GM23338 (cell line): ENCODE measurements at regions not wholly inside any gene's neighbourhood (a gene's known extent, or its start where the extent isn't known, plus 50 kb on each side); places are given as distances from the start of the nearest gene placed in this dataset.

Experiments
- ATAC-seq: fragments of 200-7000 bp; cut with Tn5 transposase; 3 replicates; pipeline ENCODE4 v1.9.1; 2020
- DNase-seq: peaks from one replicate; pipeline ENCODE4 v3.0.0-alpha.2; 2015; ENCODE audit warnings: low spot score
- H2AFZ ChIP-seq: fragments of 200-600 bp; sonication (generic); 2 replicates; pipeline ENCODE4 v1.8.0; 2016; ENCODE audit warnings: antibody characterized with exemption, mild to moderate bottlenecking, moderate library complexity
- H3F3A ChIP-seq: fragments of 200-600 bp; sonication (generic); replicated peaks from 2 replicates; pipeline ENCODE4 v1.8.0; 2017; ENCODE audit warnings: antibody characterized with exemption, mixed run types, low read depth
- H3K27ac ChIP-seq: fragments of 200-600 bp; sonication (generic); 2 replicates; pipeline ENCODE4 v1.6.1; 2016; ENCODE audit warnings: low read depth
- H3K27me3 ChIP-seq: fragments of 200-600 bp; sonication (generic); 2 replicates; pipeline ENCODE4 v1.8.0; 2016; ENCODE audit warnings: mild to moderate bottlenecking, mixed run types, moderate library complexity; ENCODE audit not compliant: insufficient read depth
- H3K36me3 ChIP-seq: fragments of 200-600 bp; sonication (generic); 2 replicates; pipeline ENCODE4 v1.8.0; 2016; ENCODE audit warnings: mild to moderate bottlenecking; ENCODE audit not compliant: insufficient read depth
- H3K4me1 ChIP-seq: fragments of 200-600 bp; sonication (generic); 2 replicates; pipeline ENCODE4 v1.8.0; 2016; ENCODE audit warnings: mild to moderate bottlenecking, moderate library complexity; ENCODE audit not compliant: insufficient read depth
- H3K4me2 ChIP-seq: fragments of 200-600 bp; sonication (generic); 2 replicates; pipeline ENCODE4 v1.7.1; 2017; ENCODE audit warnings: mixed run types
- H3K4me3 ChIP-seq: fragments of 200-600 bp; sonication (generic); 2 replicates; pipeline ENCODE4 v1.6.1; 2016; ENCODE audit warnings: mixed run types
- H3K79me2 ChIP-seq: fragments of 200-600 bp; sonication (generic); replicated peaks from 2 replicates; pipeline ENCODE4 v1.8.0; 2017; ENCODE audit warnings: mild to moderate bottlenecking; ENCODE audit not compliant: insufficient read depth
- H3K9me2 ChIP-seq: fragments of 200-600 bp; sonication (generic); 2 replicates; pipeline ENCODE4 v1.8.0; 2017; ENCODE audit not compliant: insufficient read depth
- H4K20me1 ChIP-seq: fragments of 200-600 bp; sonication (generic); replicated peaks from 2 replicates; pipeline ENCODE4 v1.8.0; 2017; ENCODE audit warnings: mild to moderate bottlenecking; ENCODE audit not compliant: insufficient read depth
- H3K27ac Mint-ChIP-seq: 2 replicates; pipeline ENCODE4 v1.8.0; 2020; ENCODE audit warnings: inconsistent platforms, mild to moderate bottlenecking, moderate library complexity, mixed read lengths
- H3K27me3 Mint-ChIP-seq: 3 replicates; pipeline ENCODE4 v1.8.0; 2022; ENCODE audit warnings: low read depth, mild to moderate bottlenecking, moderate library complexity, mixed read lengths, inconsistent platforms; ENCODE audit not compliant: insufficient read depth, poor library complexity
- H3K36me3 Mint-ChIP-seq: 3 replicates; pipeline ENCODE4 v1.8.0; 2021; ENCODE audit warnings: low read depth, mild to moderate bottlenecking, inconsistent platforms, moderate library complexity, mixed read lengths
- H3K4me1 Mint-ChIP-seq: 3 replicates; pipeline ENCODE4 v1.8.0; 2020; ENCODE audit warnings: mild to moderate bottlenecking, inconsistent platforms, mixed read lengths
- H3K4me3 Mint-ChIP-seq: 3 replicates; pipeline ENCODE4 v1.8.0; 2021; ENCODE audit warnings: moderate library complexity, mild to moderate bottlenecking, inconsistent platforms, mixed read lengths
- H3K9me3 Mint-ChIP-seq: 3 replicates; pipeline ENCODE4 v1.8.0; 2020; ENCODE audit warnings: moderate library complexity, mild to moderate bottlenecking, inconsistent platforms, mixed read lengths
- EZH2 ChIP-seq: fragments of 200-600 bp; sonication (generic); IDR thresholded peaks from one replicate; pipeline ENCODE4 v1.8.0; 2017; ENCODE audit warnings: antibody characterized with exemption, mild to moderate bottlenecking, low read depth; ENCODE audit not compliant: unreplicated experiment
- EZH2phosphoT487 ChIP-seq: fragments of 200-600 bp; sonication (generic); IDR thresholded peaks from one replicate; pipeline ENCODE4 v1.8.1; 2018; ENCODE audit warnings: antibody characterized with exemption; ENCODE audit not compliant: unreplicated experiment
- STAT1 ChIP-seq: IDR thresholded peaks from one replicate; pipeline ENCODE4 v1.6.1; 2016; ENCODE audit warnings: antibody characterized with exemption; ENCODE audit not compliant: unreplicated experiment
- ZNF114 ChIP-seq: fragments of 250-450 bp; sonication (Bioruptor Pico); IDR thresholded peaks from 2 replicates; pipeline ENCODE4 v1.5.0; 2020; ENCODE audit warnings: mild to moderate bottlenecking, moderate library complexity
- TF ChIP-seq, protein P1 (sequence below): fragments of 250-450 bp; sonication (Bioruptor Pico); IDR thresholded peaks from 2 replicates; pipeline ENCODE4 v1.5.0; 2020; ENCODE audit warnings: mild to moderate bottlenecking, moderate library complexity
- TF ChIP-seq, protein P2 (sequence below), 2 experiments: fragments of 200-600 bp in 1 of 2; sonication (generic) in 1 of 2; conservative IDR thresholded peaks; 2 replicates each; pipeline versions ENCODE4 v1.5.1 to v1.6.1; 2016 to 2017; ENCODE audit warnings: antibody characterized with exemption in 2 of 2, low read depth in 2 of 2, mild to moderate bottlenecking in 2 of 2, moderate library complexity in 1 of 2

DNA sequence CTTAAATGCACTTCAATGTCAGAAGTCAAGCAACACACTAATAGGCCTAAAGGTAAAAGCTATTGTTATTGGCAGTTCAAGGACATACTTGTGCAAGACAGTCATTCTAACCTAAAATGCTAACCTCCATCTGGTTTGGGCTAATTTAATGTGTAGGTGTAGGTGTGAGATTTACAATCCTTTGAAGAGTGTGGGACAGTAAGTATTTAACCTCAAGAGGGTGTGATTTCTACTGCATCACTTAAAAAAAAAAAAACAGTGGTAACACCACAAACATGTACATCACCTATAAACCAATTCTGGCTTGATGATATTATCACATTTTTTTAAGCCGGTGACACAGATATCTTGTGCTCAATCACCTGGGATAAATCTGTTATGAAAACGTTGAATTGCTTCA is 127.5 kb upstream of the MEF2C start (continued):
- TF ChIP-seq, protein P1, sequence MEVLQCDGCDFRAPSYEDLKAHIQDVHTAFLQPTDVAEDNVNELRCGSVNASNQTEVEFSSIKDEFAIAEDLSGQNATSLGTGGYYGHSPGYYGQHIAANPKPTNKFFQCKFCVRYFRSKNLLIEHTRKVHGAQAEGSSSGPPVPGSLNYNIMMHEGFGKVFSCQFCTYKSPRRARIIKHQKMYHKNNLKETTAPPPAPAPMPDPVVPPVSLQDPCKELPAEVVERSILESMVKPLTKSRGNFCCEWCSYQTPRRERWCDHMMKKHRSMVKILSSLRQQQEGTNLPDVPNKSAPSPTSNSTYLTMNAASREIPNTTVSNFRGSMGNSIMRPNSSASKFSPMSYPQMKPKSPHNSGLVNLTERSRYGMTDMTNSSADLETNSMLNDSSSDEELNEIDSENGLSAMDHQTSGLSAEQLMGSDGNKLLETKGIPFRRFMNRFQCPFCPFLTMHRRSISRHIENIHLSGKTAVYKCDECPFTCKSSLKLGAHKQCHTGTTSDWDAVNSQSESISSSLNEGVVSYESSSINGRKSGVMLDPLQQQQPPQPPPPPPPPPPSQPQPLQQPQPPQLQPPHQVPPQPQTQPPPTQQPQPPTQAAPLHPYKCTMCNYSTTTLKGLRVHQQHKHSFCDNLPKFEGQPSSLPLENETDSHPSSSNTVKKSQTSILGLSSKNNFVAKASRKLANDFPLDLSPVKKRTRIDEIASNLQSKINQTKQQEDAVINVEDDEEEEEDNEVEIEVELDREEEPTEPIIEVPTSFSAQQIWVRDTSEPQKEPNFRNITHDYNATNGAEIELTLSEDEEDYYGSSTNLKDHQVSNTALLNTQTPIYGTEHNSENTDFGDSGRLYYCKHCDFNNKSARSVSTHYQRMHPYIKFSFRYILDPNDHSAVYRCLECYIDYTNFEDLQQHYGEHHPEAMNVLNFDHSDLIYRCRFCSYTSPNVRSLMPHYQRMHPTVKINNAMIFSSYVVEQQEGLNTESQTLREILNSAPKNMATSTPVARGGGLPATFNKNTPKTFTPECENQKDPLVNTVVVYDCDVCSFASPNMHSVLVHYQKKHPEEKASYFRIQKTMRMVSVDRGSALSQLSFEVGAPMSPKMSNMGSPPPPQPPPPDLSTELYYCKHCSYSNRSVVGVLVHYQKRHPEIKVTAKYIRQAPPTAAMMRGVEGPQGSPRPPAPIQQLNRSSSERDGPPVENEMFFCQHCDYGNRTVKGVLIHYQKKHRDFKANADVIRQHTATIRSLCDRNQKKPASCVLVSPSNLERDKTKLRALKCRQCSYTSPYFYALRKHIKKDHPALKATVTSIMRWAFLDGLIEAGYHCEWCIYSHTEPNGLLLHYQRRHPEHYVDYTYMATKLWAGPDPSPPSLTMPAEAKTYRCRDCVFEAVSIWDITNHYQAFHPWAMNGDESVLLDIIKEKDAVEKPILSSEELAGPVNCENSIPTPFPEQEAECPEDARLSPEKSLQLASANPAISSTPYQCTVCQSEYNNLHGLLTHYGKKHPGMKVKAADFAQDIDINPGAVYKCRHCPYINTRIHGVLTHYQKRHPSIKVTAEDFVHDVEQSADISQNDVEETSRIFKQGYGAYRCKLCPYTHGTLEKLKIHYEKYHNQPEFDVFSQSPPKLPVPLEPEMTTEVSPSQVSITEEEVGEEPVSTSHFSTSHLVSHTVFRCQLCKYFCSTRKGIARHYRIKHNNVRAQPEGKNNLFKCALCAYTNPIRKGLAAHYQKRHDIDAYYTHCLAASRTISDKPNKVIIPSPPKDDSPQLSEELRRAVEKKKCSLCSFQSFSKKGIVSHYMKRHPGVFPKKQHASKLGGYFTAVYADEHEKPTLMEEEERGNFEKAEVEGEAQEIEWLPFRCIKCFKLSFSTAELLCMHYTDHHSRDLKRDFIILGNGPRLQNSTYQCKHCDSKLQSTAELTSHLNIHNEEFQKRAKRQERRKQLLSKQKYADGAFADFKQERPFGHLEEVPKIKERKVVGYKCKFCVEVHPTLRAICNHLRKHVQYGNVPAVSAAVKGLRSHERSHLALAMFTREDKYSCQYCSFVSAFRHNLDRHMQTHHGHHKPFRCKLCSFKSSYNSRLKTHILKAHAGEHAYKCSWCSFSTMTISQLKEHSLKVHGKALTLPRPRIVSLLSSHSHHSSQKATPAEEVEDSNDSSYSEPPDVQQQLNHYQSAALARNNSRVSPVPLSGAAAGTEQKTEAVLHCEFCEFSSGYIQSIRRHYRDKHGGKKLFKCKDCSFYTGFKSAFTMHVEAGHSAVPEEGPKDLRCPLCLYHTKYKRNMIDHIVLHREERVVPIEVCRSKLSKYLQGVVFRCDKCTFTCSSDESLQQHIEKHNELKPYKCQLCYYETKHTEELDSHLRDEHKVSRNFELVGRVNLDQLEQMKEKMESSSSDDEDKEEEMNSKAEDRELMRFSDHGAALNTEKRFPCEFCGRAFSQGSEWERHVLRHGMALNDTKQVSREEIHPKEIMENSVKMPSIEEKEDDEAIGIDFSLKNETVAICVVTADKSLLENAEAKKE = no peak
- no peak for TF ChIP-seq EZH2phosphoT487
- TF ChIP-seq ZNF114 (CRISPR knock-in tag) = no peak
- no peak for TF ChIP-seq STAT1
- no peak for TF ChIP-seq EZH2

- H3K27me3 ChIP-seq = no peaks in the 10 kb centered on the region
- Mint-ChIP-seq H3K9me3 (no peaks in the 10 kb centered on the region; the same call in 2 of the 3 replicates), H3K36me3 (no peaks in the 10 kb centered on the region), H3K4me3 (no peak overlapping the region), H3K27ac (peak overlapping the region; percentile 58; the same call in 1 of the 2 replicates), H3K27me3 (no peaks in the 10 kb centered on the region), H3K4me1 (peaks cover 15% of the 10 kb centered on the region)
- no peak overlapping the region for H3K27ac ChIP-seq
- no peak overlapping the region for H3K4me3 ChIP-seq
- no peaks in the 10 kb centered on the region for H3K79me2 ChIP-seq
- no peaks in the 10 kb centered on the region for H4K20me1 ChIP-seq
- H3K9me2 ChIP-seq = no peaks in the 10 kb centered on the region
- no peak for DNase-seq
- H3K4me2 ChIP-seq = no peak overlapping the region
- peaks cover 8% of the 10 kb centered on the region; the same call in 1 of the 2 replicates for H3K4me1 ChIP-seq
- no peaks in the 10 kb centered on the region for H3K36me3 ChIP-seq
- TF ChIP-seq, protein P2, sequence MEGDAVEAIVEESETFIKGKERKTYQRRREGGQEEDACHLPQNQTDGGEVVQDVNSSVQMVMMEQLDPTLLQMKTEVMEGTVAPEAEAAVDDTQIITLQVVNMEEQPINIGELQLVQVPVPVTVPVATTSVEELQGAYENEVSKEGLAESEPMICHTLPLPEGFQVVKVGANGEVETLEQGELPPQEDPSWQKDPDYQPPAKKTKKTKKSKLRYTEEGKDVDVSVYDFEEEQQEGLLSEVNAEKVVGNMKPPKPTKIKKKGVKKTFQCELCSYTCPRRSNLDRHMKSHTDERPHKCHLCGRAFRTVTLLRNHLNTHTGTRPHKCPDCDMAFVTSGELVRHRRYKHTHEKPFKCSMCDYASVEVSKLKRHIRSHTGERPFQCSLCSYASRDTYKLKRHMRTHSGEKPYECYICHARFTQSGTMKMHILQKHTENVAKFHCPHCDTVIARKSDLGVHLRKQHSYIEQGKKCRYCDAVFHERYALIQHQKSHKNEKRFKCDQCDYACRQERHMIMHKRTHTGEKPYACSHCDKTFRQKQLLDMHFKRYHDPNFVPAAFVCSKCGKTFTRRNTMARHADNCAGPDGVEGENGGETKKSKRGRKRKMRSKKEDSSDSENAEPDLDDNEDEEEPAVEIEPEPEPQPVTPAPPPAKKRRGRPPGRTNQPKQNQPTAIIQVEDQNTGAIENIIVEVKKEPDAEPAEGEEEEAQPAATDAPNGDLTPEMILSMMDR (conservative IDR thresholded peaks at IDR 0.05; ENCODE audit: low read depth in 2 of 2) = no peak
- no peak for ATAC-seq
- H3F3A ChIP-seq = no peaks in the 10 kb centered on the region
- H2AFZ ChIP-seq = no peak overlapping the region
Measured at GRCh38 chr5:89008291-89008690, 125.3 kb upstream of the MEF2C start.
